Activated CD4-positive, alpha-beta T cell treated with anti-CD3 and anti-CD28 coated beads, Interleukin-10, Interleukin-2, amounts not matched to agents 100 ng/mL and 50 ng/mL, durations not matched to agents 16 hours and 8 hours (primary cell): ENCODE measurements at regions not wholly inside any gene's neighbourhood (a gene's known extent, or its start where the extent isn't known, plus 50 kb on each side); places are given as distances from the start of the nearest gene placed in this dataset.
"Not testable (repeated sequence)": the region's sequence is repeated elsewhere in the genome, so short reads cannot be mapped to it uniquely, and the experiment has no call there.

ENCODE experiments used
- DNase-seq: peaks from one replicate; pipeline ENCODE4 v3.0.0-alpha.2; 2020

- DNase-seq = no peak
Measured at GRCh38 chr6:53446151-53446550, 97.4 kb upstream of the ELOVL5 start.

- no peak for DNase-seq
Measured at GRCh38 chr6:53441761-53442160, 93.0 kb upstream of the ELOVL5 start.

- DNase-seq = peak; percentile 91
Measured at GRCh38 chr6:53441035-53441493, 92.3 kb upstream of the ELOVL5 start.

- peak; percentile 61 for DNase-seq
Measured at GRCh38 chr6:53440336-53440945, 91.7 kb upstream of the ELOVL5 start.

GRCh38 chr6:53439556-53439955 is 90.8 kb upstream of the ELOVL5 start:
- DNase-seq = no peak

- DNase-seq = peak; percentile 71
Measured at GRCh38 chr6:53437557-53438202, 88.9 kb upstream of the ELOVL5 start.

- DNase-seq = no peak
Measured at GRCh38 chr6:53436526-53437303, 88.0 kb upstream of the ELOVL5 start.

- DNase-seq = no peak
Measured at GRCh38 chr6:53433951-53434285, 85.2 kb upstream of the ELOVL5 start.

GRCh38 chr6:53433261-53433950 is 84.7 kb upstream of the ELOVL5 start:
- DNase-seq = no peak

- no peak for DNase-seq
Measured at GRCh38 chr6:53432318-53433161, 83.8 kb upstream of the ELOVL5 start.

GRCh38 chr6:53431704-53432103 is 83.0 kb upstream of the ELOVL5 start:
- DNase-seq = no peak

- peak; percentile 10 for DNase-seq
Measured at GRCh38 chr6:53429401-53429800, 80.7 kb upstream of the ELOVL5 start.

GRCh38 chr6:53428886-53429285 is 80.1 kb upstream of the ELOVL5 start:
- DNase-seq = no peak

- peak; percentile 85 for DNase-seq
Measured at GRCh38 chr6:53426667-53427270, 78.0 kb upstream of the ELOVL5 start.

GRCh38 chr6:53426117-53426516 is 77.4 kb upstream of the ELOVL5 start:
- DNase-seq = no peak

GRCh38 chr6:53424976-53425718 is 76.4 kb upstream of the ELOVL5 start:
- no peak for DNase-seq

GRCh38 chr6:53424300-53424699 is 75.5 kb upstream of the ELOVL5 start:
- DNase-seq = no peak

- DNase-seq = not testable (repeated sequence)
Measured at GRCh38 chr6:53423560-53423959, 74.8 kb upstream of the ELOVL5 start.

GRCh38 chr6:53419026-53419425 is 70.3 kb upstream of the ELOVL5 start:
- no peak for DNase-seq

GRCh38 chr6:53418288-53418687 is 69.5 kb upstream of the ELOVL5 start:
- no peak for DNase-seq

GRCh38 chr6:53417141-53417540 is 68.4 kb upstream of the ELOVL5 start:
- no peak for DNase-seq
